IPS-18a (cell line): ENCODE measurements at regions not wholly inside any gene's neighbourhood (a gene's known extent, or its start where the extent isn't known, plus 50 kb on each side); places are given as distances from the start of the nearest gene placed in this dataset.

ENCODE experiments used
- H3K27ac ChIP-seq: one replicate; pipeline ENCODE4 v1.5.1; 2013; ENCODE audit warnings: low read length
- H3K27me3 ChIP-seq: one replicate; pipeline ENCODE4 v1.6.1; 2013; ENCODE audit warnings: mild to moderate bottlenecking, low read length; ENCODE audit not compliant: control insufficient read depth, insufficient read depth
- H3K36me3 ChIP-seq: one replicate; pipeline ENCODE4 v1.6.1; 2013; ENCODE audit warnings: low read depth, low read length; ENCODE audit not compliant: control insufficient read depth
- H3K4me1 ChIP-seq: one replicate; pipeline ENCODE4 v1.6.1; 2013; ENCODE audit warnings: low read depth, low read length; ENCODE audit not compliant: control insufficient read depth
- H3K4me3 ChIP-seq: one replicate; pipeline ENCODE4 v1.5.1; 2013; ENCODE audit warnings: low read length
- H3K9ac ChIP-seq: one replicate; pipeline ENCODE4 v1.6.1; 2013; ENCODE audit warnings: mild to moderate bottlenecking, low read length, moderate library complexity
- H3K9me3 ChIP-seq: one replicate; pipeline ENCODE4 v1.6.1; 2013; ENCODE audit warnings: low read depth, low read length; ENCODE audit not compliant: control insufficient read depth

GRCh38 chr22:48889887-48890692, 937.6 kb downstream of the BRD1 start:
- no peak overlapping the region for H3K4me3 ChIP-seq
- H3K27me3 ChIP-seq, result no peaks in the 10 kb centered on the region
- H3K9me3 ChIP-seq, result no peaks in the 10 kb centered on the region

DNA sequence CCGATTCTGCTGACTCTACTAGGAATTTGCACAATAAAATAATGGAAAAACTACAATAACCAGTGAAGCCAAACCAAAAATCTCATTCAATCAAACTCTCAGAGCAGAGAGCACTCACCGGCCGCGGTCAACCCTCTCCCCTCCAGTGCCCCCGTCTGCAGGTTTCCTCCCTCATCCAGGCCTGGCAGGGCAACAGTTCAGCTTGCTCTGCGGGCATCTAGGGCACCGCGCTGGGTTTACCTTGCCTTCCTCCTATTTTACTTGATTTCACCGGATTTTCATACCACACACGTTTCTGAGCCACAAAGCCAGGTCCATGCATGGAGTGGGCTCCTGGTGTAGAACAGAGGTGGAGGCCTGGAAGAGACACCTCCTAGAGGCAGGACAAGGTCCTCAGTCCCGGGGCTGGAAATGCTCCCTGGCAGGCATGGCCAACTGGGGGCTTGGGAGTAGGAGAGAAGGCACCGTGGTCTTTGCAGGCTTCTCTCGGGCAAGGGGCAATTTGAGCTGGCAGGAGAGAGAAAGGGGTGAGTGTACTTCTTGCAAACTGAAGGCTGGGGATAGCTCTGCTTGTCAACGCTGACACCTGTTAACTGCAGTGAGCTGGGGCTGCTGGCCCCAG, 938.4 kb downstream of the BRD1 start:
- no peaks in the 10 kb centered on the region for H3K27me3 ChIP-seq
- H3K27ac ChIP-seq, result no peak overlapping the region
- no peaks in the 10 kb centered on the region for H3K9me3 ChIP-seq

More at GRCh38 chr22:48889887-48890692, 937.6 kb downstream of the BRD1 start:
- H3K9ac ChIP-seq, result no peak overlapping the region
- H3K36me3 ChIP-seq, result no peaks in the 10 kb centered on the region
- H3K4me1 ChIP-seq, result no peaks in the 10 kb centered on the region
- H3K27ac ChIP-seq, result no peak overlapping the region

GRCh38 chr22:48888466-48889208, 939.0 kb downstream of the BRD1 start:
- no peak overlapping the region for H3K4me3 ChIP-seq

More for the DNA sequence above, 938.4 kb downstream of the BRD1 start:
- Histone ChIP-seq H3K4me1 (no peaks in the 10 kb centered on the region), H3K4me3 (no peak overlapping the region), H3K9ac (no peak overlapping the region), H3K36me3 (no peaks in the 10 kb centered on the region)

GRCh38 chr22:48887394-48888332, 940.0 kb downstream of the BRD1 start:
- Histone ChIP-seq H3K9ac (no peak overlapping the region), H3K4me3 (no peak overlapping the region), H3K9me3 (no peaks in the 10 kb centered on the region), H3K4me1 (no peaks in the 10 kb centered on the region), H3K27ac (no peak overlapping the region), H3K27me3 (no peaks in the 10 kb centered on the region), H3K36me3 (no peaks in the 10 kb centered on the region)

More at GRCh38 chr22:48888466-48889208, 939.0 kb downstream of the BRD1 start:
- no peak overlapping the region for H3K9ac ChIP-seq
- H3K27ac ChIP-seq, result no peak overlapping the region
- no peaks in the 10 kb centered on the region for H3K4me1 ChIP-seq
- no peaks in the 10 kb centered on the region for H3K36me3 ChIP-seq
- H3K9me3 ChIP-seq, result no peaks in the 10 kb centered on the region
- H3K27me3 ChIP-seq, result no peaks in the 10 kb centered on the region

- Histone ChIP-seq H3K4me1 (no peaks in the 10 kb centered on the region), H3K27me3 (no peaks in the 10 kb centered on the region), H3K9me3 (no peaks in the 10 kb centered on the region), H3K9ac (no peak overlapping the region), H3K27ac (no peak overlapping the region), H3K4me3 (no peak overlapping the region), H3K36me3 (no peaks in the 10 kb centered on the region)
Observed at GRCh38 chr22:48886604-48887393, 940.9 kb downstream of the BRD1 start.

DNA sequence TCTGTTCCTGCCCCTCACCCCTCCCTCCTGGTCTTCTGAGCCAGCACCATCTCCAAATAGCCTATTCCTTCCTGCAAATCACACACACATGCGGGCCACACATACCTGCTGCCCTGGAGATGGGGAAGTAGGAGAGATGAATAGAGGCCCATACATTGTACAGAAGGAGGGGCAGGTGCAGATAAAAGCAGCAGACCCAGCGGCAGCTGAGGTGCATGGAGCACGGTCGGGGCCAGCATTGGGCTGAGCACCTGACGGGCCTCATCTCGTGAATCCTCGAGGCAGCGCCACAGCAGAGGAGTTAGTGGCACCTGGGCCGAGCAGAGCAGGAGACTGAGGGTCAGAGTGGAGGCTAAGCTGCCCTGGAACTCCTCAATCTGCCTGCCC, 941.8 kb downstream of the BRD1 start:
- Histone ChIP-seq H3K4me3 (no peak overlapping the region), H3K9ac (no peak overlapping the region), H3K27ac (no peak overlapping the region), H3K36me3 (no peaks in the 10 kb centered on the region), H3K4me1 (no peaks in the 10 kb centered on the region), H3K27me3 (no peaks in the 10 kb centered on the region), H3K9me3 (no peaks in the 10 kb centered on the region)

DNA sequence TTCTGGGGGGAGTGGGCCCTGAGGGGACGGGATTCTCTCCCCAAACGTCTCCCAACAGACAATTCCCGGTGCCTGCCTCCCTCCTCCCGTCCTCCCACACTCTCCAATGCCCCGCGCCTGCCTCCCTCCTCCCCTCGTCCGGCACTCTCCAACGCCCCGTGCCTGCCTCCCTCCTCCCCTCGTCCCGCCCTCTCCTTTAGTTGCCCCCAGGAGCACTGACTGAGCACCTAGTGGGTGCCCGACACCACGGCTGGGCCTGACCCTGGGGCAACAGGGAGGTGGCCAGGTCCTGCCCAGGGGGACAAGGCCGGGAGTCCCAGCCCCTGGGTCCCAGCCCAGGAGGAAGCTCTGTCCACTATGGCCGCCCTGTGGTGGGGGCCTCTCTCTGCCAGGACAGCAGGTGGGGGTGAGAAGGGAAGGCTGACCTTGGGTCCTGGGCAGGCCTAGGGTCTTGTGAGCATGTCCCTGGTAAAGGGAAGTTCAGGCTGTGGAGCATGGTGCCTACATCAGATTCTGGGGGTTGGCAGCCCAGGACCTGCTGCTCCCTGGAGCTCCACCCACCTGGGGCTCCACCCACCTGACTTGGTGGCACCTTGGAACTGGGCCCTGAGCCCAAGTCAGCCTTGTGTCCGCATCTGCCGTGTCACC, 942.3 kb downstream of the BRD1 start:
- no peak overlapping the region for H3K9ac ChIP-seq
- no peak overlapping the region for H3K27ac ChIP-seq
- no peaks in the 10 kb centered on the region for H3K36me3 ChIP-seq
- no peak overlapping the region for H3K4me3 ChIP-seq
- no peaks in the 10 kb centered on the region for H3K27me3 ChIP-seq
- H3K9me3 ChIP-seq, result no peaks in the 10 kb centered on the region
- H3K4me1 ChIP-seq, result no peaks in the 10 kb centered on the region

- no peaks in the 10 kb centered on the region for H3K9me3 ChIP-seq
- no peaks in the 10 kb centered on the region for H3K36me3 ChIP-seq
- H3K27me3 ChIP-seq, result no peaks in the 10 kb centered on the region
- no peak overlapping the region for H3K27ac ChIP-seq
- H3K9ac ChIP-seq, result no peak overlapping the region
- no peak overlapping the region for H3K4me3 ChIP-seq
- no peaks in the 10 kb centered on the region for H3K4me1 ChIP-seq
Observed at GRCh38 chr22:48884786-48885185, 942.9 kb downstream of the BRD1 start.

DNA sequence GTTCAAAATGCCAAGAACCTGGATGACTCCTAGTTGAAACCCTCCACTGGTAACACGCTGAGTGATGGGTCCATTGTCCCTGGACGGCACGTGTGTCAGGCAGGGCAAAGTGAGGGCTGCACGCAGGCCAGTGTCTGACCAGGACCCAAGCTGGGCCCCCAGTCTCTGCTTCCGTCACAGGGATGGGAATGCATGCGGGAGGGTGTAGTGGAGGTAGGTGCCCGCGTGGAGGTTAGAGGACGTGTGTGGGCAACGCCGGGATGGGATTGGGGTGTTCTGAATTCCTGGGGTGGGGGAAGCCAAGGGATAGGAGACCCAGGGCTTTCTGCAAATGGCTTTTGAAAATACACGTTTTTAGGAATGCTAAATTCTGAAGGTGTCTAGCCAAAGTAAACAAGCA, 943.3 kb downstream of the BRD1 start:
- H3K4me1 ChIP-seq, result no peaks in the 10 kb centered on the region
- no peaks in the 10 kb centered on the region for H3K9me3 ChIP-seq
- no peaks in the 10 kb centered on the region for H3K36me3 ChIP-seq
- H3K27me3 ChIP-seq, result no peaks in the 10 kb centered on the region
- no peak overlapping the region for H3K4me3 ChIP-seq
- H3K27ac ChIP-seq, result no peak overlapping the region
- no peak overlapping the region for H3K9ac ChIP-seq

- no peaks in the 10 kb centered on the region for H3K27me3 ChIP-seq
Observed at GRCh38 chr22:48883211-48883960, 944.3 kb downstream of the BRD1 start.

More at GRCh38 chr22:48883211-48883960, 944.3 kb downstream of the BRD1 start:
- Histone ChIP-seq H3K4me3 (no peak overlapping the region), H3K9me3 (no peaks in the 10 kb centered on the region), H3K36me3 (no peaks in the 10 kb centered on the region), H3K9ac (no peak overlapping the region), H3K4me1 (no peaks in the 10 kb centered on the region), H3K27ac (no peak overlapping the region)
